ENCODE measurements at regions not wholly inside any gene's neighbourhood (a gene's known extent, or its start where the extent isn't known, plus 50 kb on each side); places are given as distances from the start of the nearest gene placed in this dataset.

- DNase-seq (ENCODE audit: low read depth), result no peak
- no peak overlapping the region for H3K4me3 ChIP-seq (ENCODE audit: low read depth, low read length)
- TF ChIP-seq, protein P1, sequence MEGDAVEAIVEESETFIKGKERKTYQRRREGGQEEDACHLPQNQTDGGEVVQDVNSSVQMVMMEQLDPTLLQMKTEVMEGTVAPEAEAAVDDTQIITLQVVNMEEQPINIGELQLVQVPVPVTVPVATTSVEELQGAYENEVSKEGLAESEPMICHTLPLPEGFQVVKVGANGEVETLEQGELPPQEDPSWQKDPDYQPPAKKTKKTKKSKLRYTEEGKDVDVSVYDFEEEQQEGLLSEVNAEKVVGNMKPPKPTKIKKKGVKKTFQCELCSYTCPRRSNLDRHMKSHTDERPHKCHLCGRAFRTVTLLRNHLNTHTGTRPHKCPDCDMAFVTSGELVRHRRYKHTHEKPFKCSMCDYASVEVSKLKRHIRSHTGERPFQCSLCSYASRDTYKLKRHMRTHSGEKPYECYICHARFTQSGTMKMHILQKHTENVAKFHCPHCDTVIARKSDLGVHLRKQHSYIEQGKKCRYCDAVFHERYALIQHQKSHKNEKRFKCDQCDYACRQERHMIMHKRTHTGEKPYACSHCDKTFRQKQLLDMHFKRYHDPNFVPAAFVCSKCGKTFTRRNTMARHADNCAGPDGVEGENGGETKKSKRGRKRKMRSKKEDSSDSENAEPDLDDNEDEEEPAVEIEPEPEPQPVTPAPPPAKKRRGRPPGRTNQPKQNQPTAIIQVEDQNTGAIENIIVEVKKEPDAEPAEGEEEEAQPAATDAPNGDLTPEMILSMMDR (conservative IDR thresholded peaks at IDR 0.05; ENCODE audit: low read depth, low read length), result no peak
Observed at GRCh38 chr16:65618931-65619330, 497.1 kb upstream of the CDH11 start.

DNA sequence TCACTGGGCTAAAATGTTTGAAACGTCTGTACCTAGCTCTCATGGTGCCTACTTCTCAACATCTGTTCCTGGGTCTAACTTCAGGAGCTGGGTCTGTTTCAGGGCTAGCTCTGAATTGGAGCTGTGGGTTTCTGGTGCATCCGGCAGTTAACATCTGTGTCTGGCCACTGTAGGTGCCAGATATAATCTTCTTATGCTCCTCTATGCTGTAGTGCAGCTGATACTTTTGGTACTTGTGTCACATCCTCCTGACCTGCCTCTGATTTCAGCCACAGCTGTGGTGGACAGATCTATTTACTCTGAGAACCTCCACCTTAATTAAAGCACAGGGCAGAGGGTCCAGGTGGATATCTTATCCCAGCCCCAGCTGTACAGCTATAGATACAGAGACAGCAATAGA is 496.5 kb upstream of the CDH11 start:
- no peak overlapping the region for H3K4me3 ChIP-seq (ENCODE audit: low read depth, low read length)
- TF ChIP-seq, protein P1 (conservative IDR thresholded peaks at IDR 0.05; ENCODE audit: low read depth, low read length), result no peak
- DNase-seq (ENCODE audit: low read depth), result no peak

- no peak for DNase-seq (ENCODE audit: low read depth)
- TF ChIP-seq, protein P1 (conservative IDR thresholded peaks at IDR 0.05; ENCODE audit: low read depth, low read length), result no peak
Observed at GRCh38 chr16:65617421-65617820, 495.6 kb upstream of the CDH11 start.

DNA sequence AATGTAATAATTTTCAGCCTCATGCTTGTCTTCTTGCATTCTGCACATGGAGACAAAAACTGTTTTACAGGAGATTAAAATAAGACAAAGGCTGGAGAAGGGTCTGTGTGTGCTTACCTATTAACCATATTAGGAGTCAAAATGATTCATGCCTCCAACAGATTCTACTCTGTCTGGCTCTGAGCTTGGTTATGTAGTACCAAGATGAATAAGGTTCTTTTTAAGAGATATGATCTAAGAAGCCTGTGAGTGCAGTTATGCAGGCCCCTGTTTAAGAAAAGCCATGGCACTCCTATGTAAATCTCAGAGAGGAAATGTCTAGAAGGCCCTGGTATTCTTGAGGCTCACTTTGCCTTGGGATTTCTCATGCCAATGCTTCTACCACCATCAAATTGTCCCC is 486.6 kb upstream of the CDH11 start:
- no peak for DNase-seq (ENCODE audit: low read depth)

More at GRCh38 chr16:65617421-65617820, 495.6 kb upstream of the CDH11 start:
- H3K4me3 ChIP-seq (ENCODE audit: low read depth, low read length), result no peak overlapping the region

DNA sequence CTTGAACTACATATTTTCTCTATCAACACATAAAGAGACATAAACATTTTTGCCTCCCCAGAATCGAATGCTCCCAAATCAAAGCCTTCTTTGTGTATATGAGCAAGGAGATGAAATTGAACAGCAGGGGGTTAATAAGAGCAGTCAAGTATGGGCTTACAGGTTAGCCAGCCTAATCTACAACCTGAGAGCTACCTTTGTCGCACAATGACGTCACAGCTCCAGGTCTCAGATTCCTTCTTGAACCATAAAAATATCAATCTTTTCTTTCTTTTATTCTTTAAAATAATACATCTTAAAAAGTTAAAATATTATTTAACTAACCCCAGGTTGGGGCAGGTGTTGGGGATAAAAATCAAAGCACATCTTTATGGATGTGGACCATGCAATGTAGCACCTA is 482.9 kb upstream of the CDH11 start:
- no peak for DNase-seq (ENCODE audit: low read depth)
- H3K4me3 ChIP-seq (ENCODE audit: low read depth, low read length), result no peak overlapping the region
- TF ChIP-seq, protein P1 (conservative IDR thresholded peaks at IDR 0.05; ENCODE audit: low read depth, low read length), result no peak

More for the DNA sequence above, 486.6 kb upstream of the CDH11 start:
- H3K4me3 ChIP-seq (ENCODE audit: low read depth, low read length), result no peak overlapping the region
- TF ChIP-seq, protein P1 (conservative IDR thresholded peaks at IDR 0.05; ENCODE audit: low read depth, low read length), result no peak

- DNase-seq (ENCODE audit: low read depth), result no peak
- no peak overlapping the region for H3K4me3 ChIP-seq (ENCODE audit: low read depth, low read length)
- TF ChIP-seq, protein P1 (conservative IDR thresholded peaks at IDR 0.05; ENCODE audit: low read depth, low read length), result no peak
Observed at GRCh38 chr16:65601781-65602180, 479.9 kb upstream of the CDH11 start.

DNA sequence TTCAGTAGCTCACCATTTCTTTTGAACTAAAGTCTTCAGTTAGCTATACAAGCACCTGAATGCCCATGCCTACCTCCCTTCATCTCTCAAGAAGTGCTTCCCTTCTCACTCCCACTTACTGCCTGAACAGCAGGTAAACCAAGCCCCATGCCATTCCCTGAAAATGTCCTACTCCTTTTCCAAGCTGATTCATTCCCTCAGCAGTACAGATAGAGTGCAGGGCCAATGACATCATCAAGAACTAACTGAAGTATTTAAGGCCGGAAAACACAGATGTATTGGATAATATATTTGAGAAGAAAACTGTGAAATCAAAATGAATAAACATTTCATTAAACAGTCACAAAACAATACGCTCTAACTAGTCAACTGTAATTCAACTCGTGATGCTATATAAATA is 478.8 kb upstream of the CDH11 start:
- TF ChIP-seq, protein P1 (conservative IDR thresholded peaks at IDR 0.05; ENCODE audit: low read depth, low read length), result no peak
- H3K4me3 ChIP-seq (ENCODE audit: low read depth, low read length), result no peak overlapping the region
- no peak for DNase-seq (ENCODE audit: low read depth)
